Liver (tissue), 3 donors: ENCODE measurements at regions not wholly inside any gene's neighbourhood (a gene's known extent, or its start where the extent isn't known, plus 50 kb on each side); places are given as distances from the start of the nearest gene placed in this dataset.

Source experiments
- CTCF ChIP-seq: fragments of 150-350 bp; IDR thresholded peaks from 2 replicates; pipeline ENCODE4 v1.5.1; 2017; ENCODE audit warnings: improper control_type of control experiment, low read depth, low read length; ENCODE audit not compliant: missing input control
- JUND ChIP-seq, 2 donors: IDR thresholded peaks; 2 replicates each; pipeline ENCODE4 v1.6.1; 2016; ENCODE audit warnings: antibody characterized with exemption in 2 of 2
- TF ChIP-seq, protein P1 (sequence below): IDR thresholded peaks from 2 replicates; pipeline ENCODE4 v1.6.1; 2016; ENCODE audit warnings: antibody characterized with exemption
- donor health status: healthy.
- donor health status: healthy.

GRCh38 chr18:43596105-43596712 is 318.9 kb upstream of the SYT4 start:
- peak; percentile 46 for TF ChIP-seq CTCF
- TF ChIP-seq, protein P1, sequence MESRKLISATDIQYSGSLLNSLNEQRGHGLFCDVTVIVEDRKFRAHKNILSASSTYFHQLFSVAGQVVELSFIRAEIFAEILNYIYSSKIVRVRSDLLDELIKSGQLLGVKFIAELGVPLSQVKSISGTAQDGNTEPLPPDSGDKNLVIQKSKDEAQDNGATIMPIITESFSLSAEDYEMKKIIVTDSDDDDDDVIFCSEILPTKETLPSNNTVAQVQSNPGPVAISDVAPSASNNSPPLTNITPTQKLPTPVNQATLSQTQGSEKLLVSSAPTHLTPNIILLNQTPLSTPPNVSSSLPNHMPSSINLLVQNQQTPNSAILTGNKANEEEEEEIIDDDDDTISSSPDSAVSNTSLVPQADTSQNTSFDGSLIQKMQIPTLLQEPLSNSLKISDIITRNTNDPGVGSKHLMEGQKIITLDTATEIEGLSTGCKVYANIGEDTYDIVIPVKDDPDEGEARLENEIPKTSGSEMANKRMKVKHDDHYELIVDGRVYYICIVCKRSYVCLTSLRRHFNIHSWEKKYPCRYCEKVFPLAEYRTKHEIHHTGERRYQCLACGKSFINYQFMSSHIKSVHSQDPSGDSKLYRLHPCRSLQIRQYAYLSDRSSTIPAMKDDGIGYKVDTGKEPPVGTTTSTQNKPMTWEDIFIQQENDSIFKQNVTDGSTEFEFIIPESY, result no peak
- no peak for TF ChIP-seq JUND (IDR thresholded peaks at IDR 0.05)
